Activated naive CD4-positive, alpha-beta T cell treated with anti-CD3 and anti-CD28 coated beads, Interleukin-2, amount 50 U/mL, for 72 hours (primary cell): ENCODE measurements at regions not wholly inside any gene's neighbourhood (a gene's known extent, or its start where the extent isn't known, plus 50 kb on each side); places are given as distances from the start of the nearest gene placed in this dataset.
"Not testable (repeated sequence)": the region's sequence is repeated elsewhere in the genome, so short reads cannot be mapped to it uniquely, and the experiment has no call there.

ENCODE experiments used
- ATAC-seq, 2 donors: fragments of 150-1000 bp; cut with Tn5 transposase; 2 replicates each; pipeline ENCODE4 v1.10.0; 2021; ENCODE audit warnings: mild to moderate bottlenecking in 2 of 2, moderate library complexity in 2 of 2
- DNase-seq, 2 donors: peaks; one replicate each; pipeline ENCODE4 v3.0.0; 2021 to 2022; ENCODE audit warnings: low spot score in 2 of 2
- H3K27ac Mint-ChIP-seq, 2 donors: one replicate each; pipeline ENCODE4 v1.8.0; 2022; ENCODE audit warnings: mild to moderate bottlenecking in 2 of 2, mixed read lengths in 2 of 2
- H3K36me3 Mint-ChIP-seq, 2 donors: one replicate each; pipeline ENCODE4 v1.8.0; 2022; ENCODE audit warnings: mixed read lengths in 2 of 2
- H3K9me3 Mint-ChIP-seq, 2 donors: one replicate each; pipeline ENCODE4 v1.8.0; 2022; ENCODE audit warnings: mixed read lengths in 2 of 2

DNA sequence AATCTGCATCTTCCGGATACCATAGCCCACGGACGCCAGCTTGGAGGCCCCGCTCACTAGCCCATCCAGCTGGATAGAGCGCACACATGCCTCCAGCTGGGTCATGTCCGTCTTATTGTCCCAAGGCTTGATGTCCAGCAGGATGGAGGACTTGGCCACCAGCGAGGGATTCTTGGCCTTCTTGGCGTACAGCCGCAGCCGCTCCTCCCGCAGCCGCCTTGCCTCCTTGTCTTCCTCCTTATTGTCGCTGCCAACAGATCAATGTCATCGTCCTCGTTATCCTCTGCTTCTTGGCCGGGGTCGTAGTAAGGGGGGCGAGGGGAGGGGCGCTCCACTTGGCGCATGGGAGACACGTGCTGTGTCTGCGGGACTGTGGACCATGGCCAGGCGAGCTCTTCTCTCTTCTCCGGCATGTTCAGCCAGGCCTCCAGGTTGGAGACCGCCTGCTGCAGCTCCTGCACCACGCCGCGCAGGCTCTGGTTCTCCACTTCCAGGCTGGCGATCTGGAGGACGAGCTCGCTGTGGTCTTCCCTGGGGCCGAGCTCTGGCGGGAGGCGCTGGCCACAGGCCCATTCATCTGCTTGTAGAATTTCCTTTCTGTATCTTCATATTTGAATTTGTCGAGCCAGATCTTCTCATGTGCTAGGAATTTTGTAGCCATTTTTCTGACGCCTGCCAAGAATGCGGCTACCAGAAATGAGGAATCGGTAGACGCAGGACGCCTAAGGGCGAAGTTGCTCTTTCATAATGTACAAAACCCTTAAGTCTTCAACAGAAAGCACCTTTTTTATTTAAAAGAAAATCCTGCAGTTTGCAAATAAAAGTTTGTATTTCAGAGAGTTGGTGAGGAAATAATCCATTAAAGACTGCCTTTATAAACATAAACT is 60.1 kb upstream of the PTPRK start:
- DNase-seq, result no peak
- Mint-ChIP-seq H3K9me3 (no peaks in the 10 kb centered on the region), H3K27ac (no peak overlapping the region), H3K36me3 (no peaks in the 10 kb centered on the region)
- ATAC-seq, result no peak

DNA sequence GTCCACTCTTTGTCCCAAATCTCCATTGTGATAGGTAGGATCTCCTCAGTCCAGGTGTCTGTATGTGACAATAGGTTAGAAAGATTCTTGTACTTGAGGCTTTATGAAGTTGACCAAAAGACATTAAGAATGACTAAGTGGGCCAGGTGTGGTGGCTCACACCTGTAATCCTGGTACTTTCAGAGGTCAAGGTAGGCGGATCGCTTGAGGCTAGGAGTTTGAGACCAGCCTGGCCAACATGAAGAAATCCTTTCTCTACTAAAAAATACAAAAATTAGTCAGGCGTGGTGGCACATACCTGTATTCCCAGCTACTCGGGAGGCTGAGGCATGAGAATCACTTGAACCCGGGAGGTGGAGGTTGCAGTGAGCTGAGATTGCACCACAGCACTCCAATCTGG is 54.9 kb upstream of the PTPRK start:
- peak in 1 of 2 donors; percentile 34 for ATAC-seq
- not testable (repeated sequence) for H3K9me3 Mint-ChIP-seq, H3K27ac Mint-ChIP-seq, DNase-seq, H3K36me3 Mint-ChIP-seq

DNA sequence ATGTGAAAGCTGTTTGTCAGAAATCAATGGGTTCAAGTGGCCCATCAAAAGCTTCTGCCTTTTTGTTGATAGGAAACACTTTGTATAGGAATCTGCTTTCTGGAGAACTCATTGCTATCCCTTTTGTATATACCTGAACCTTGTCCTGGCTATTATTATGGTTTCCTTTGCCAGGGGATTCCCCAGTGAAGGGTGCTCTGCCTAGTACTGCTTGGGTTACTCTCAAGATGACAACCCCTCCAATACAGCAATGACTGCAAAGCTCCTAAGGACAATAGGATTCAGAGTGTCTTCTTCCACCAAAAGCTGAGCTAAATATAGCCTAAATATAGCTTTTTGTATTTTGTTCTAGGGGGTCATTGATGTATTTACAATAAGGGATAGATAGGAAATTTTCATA is 54.0 kb upstream of the PTPRK start:
- H3K36me3 Mint-ChIP-seq, result no peaks in the 10 kb centered on the region
- H3K9me3 Mint-ChIP-seq, result peaks cover 0 to 3% of the 10 kb centered on the region in 2 donors
- no peak overlapping the region for H3K27ac Mint-ChIP-seq
- DNase-seq, result no peak
- ATAC-seq, result peak; percentile 54 to 89

DNA sequence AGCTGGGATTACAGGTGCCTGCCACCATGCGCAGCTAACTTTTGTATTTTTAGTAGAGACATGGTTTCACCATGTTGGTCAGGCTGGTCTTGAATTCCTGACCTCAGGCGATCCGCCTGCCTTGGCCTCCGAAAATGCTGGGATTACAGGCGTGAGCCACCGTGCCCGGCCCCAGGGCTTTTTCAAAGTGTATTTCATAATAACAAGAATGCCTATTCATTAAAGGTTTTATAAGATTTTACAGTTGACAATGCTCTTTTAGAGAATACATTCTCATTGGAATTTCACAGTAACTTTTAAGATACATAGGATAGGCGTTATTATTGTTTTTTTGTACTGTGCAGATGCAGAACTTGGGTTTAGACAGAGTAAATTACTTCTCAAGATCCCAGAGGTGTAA is 52.6 kb upstream of the PTPRK start:
- peaks cover 0 to 9% of the 10 kb centered on the region in 2 donors for H3K9me3 Mint-ChIP-seq
- H3K27ac Mint-ChIP-seq, result no peak overlapping the region
- no peaks in the 10 kb centered on the region for H3K36me3 Mint-ChIP-seq
- ATAC-seq (no peak), DNase-seq (no peak)

DNA sequence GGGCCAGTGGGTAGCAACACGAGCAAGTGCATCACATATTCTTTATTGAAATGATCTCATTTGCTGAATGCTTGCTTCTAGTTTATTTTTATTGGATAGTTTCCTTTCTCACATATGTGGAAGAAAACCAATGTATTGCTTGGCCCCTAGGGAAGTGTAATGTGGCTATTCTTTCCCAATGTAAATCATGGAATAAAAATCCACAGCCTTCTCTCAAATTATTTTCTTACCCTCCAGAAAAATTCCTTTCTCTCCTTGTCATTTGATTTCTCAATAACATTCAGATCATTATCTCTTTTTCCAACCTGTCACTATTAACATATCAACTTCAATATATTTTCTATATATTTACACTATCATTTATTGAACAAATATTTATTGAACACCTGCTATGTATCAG is 51.9 kb upstream of the PTPRK start:
- no peak for ATAC-seq
- H3K27ac Mint-ChIP-seq, result no peak overlapping the region
- no peaks in the 10 kb centered on the region for H3K36me3 Mint-ChIP-seq
- no peak for DNase-seq
- peaks cover 0 to 9% of the 10 kb centered on the region in 2 donors for H3K9me3 Mint-ChIP-seq

DNA sequence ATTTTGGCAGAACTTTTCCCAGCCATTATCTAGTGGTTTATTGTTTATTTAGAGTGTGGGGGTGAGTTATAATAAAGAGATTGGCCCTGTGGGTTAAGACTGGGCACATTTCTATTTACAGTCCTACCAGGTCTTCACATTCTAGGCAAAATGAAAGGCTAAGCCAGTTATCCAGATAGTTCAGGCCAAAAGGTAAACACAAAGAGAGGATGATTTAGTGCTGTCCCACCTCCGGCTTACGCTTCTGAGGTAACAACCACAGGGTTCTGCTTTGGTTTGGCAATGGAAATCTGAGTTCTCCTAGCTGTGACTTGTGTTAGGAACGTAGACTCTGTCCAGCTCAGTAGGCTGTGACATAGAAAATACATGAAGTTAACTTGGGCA is 50.3 kb upstream of the PTPRK start:
- ATAC-seq (no peak), DNase-seq (no peak)
- Mint-ChIP-seq H3K36me3 (no peaks in the 10 kb centered on the region), H3K9me3 (peaks cover 0 to 9% of the 10 kb centered on the region in 2 donors), H3K27ac (no peak overlapping the region)

DNA sequence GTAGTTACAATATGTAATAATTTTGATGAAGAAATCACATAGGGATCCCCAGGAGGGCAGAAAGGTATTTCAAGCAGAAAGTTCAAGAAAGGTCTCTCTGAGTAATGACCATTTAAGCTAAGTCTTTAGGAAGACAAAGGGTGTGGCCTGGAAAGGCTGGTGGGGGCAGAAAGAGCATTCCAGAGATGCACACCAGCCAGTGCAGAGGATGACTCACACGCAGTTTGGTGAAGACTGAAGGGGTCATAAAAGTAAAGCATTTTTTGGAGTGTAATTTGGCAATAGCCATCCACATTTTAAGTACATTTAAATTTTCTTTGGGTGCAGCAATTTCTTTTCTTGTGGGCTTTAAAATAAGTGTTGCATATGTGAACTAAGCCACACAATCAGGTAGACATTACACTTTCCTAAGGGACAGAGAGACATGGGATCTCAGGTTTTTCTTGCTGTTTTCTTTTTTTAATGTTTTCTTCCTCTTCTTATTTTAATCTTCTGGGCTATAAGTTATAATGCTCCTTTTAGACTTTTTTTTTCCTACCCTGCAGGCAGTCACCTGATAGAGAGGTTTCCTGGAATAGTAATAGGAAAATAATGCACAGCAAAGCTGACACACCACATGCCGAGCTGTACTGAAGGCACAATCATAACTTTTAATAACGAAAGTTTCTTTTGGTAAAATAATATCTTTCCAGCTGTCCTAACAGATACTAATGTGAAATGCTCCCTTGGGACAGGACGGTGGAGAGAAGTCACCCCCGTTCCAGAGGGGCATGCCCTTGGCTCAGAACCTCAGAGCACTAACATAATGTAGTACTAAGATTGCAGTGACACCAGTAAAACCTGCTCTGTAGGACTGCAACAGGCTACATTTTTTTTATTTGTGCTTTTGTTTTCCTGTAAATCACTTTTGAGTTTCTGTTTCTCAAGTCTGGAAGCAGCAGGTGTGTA is 49.6 kb upstream of the PTPRK start:
- Mint-ChIP-seq H3K27ac (no peak overlapping the region), H3K36me3 (no peaks in the 10 kb centered on the region), H3K9me3 (peaks cover 0 to 9% of the 10 kb centered on the region in 2 donors)
- no peak for DNase-seq
- ATAC-seq, result no peak
